ENCODE measurements at regions not wholly inside any gene's neighbourhood (a gene's known extent, or its start where the extent isn't known, plus 50 kb on each side); places are given as distances from the start of the nearest gene placed in this dataset.

GRCh38 chr19:30214651-30215051, 157.5 kb upstream of the ZNF536 start:
- TF ChIP-seq YY1 (IDR thresholded peaks at IDR 0.05; ENCODE audit: low read depth, low read length) (no peak), JUND (IDR thresholded peaks at IDR 0.05; ENCODE audit: low read length) (no peak), HDAC2 (IDR thresholded peaks at IDR 0.05; ENCODE audit: borderline replicate concordance in 1 of 2, low read depth in 2 of 2, low read length in 2 of 2) (no peak), CTCF (IDR thresholded peaks at IDR 0.05; ENCODE audit: control extremely low read depth in 1 of 3, insufficient read depth in 1 of 3, low read depth in 1 of 3, low read length in 3 of 3) (no peak), RAD21 (IDR thresholded peaks at IDR 0.05 in 1 of 2, conservative IDR thresholded peaks at IDR 0.05 in 1 of 2; ENCODE audit: low read depth in 2 of 2, low read length in 2 of 2) (no peak), EZH2 (IDR thresholded peaks at IDR 0.05; ENCODE audit: low read depth, low read length, severe bottlenecking) (no peak), POLR2A (IDR thresholded peaks at IDR 0.05; ENCODE audit: control extremely low read depth in 1 of 2, low read depth in 2 of 2, low read length in 2 of 2) (no peak), KDM1A (IDR thresholded peaks at IDR 0.05; ENCODE audit: borderline replicate concordance, low read length) (no peak), POU5F1 (IDR thresholded peaks at IDR 0.05; ENCODE audit: low read depth, low read length) (no peak), SIRT6 (IDR thresholded peaks at IDR 0.05; ENCODE audit: low read length) (no peak), TAF1 (IDR thresholded peaks at IDR 0.05; ENCODE audit: low read depth, low read length) (no peak), SP1 (IDR thresholded peaks at IDR 0.05; ENCODE audit: low read depth, low read length) (no peak), SIN3A (conservative IDR thresholded peaks at IDR 0.05 in 1 of 2, IDR thresholded peaks at IDR 0.05 in 1 of 2; ENCODE audit: low read depth in 1 of 2, low read length in 2 of 2) (no peak), ATF2 (IDR thresholded peaks at IDR 0.05; ENCODE audit: low read length) (no peak)

Measured in H1 (cell line).